Liver (tissue), 8 donors: ENCODE measurements at regions not wholly inside any gene's neighbourhood (a gene's known extent, or its start where the extent isn't known, plus 50 kb on each side); places are given as distances from the start of the nearest gene placed in this dataset.

Experiments
- DNase-seq: peaks from one replicate; pipeline ENCODE4 v3.0.0-alpha.2; 2017; ENCODE audit warnings: low spot score
- H3K27ac ChIP-seq, 2 donors: one replicate each; pipeline ENCODE4 v1.7.0; 2013; ENCODE audit warnings: inconsistent platforms in 2 of 2, low read length in 2 of 2, control low read depth in 1 of 2, low read depth in 1 of 2, mild to moderate bottlenecking in 1 of 2
- H3K27me3 ChIP-seq, 4 donors: one replicate each; pipeline versions ENCODE4 v1.6.1 to v1.7.0; 2013; ENCODE audit warnings: low read length in 3 of 4, inconsistent platforms in 1 of 4, mild to moderate bottlenecking in 1 of 4, moderate library complexity in 1 of 4; ENCODE audit not compliant: control insufficient read depth in 4 of 4, insufficient read depth in 4 of 4
- H3K36me3 ChIP-seq, 4 donors: one replicate each; pipeline versions ENCODE4 v1.6.1 to v1.7.0; 2013; ENCODE audit warnings: low read length in 3 of 4, mild to moderate bottlenecking in 3 of 4, low read depth in 1 of 4, moderate library complexity in 1 of 4; ENCODE audit not compliant: control insufficient read depth in 4 of 4, insufficient read depth in 3 of 4
- H3K4me1 ChIP-seq, 4 donors: one replicate each; pipeline versions ENCODE4 v1.6.1 to v1.7.0; 2013; ENCODE audit warnings: low read length in 3 of 4, mild to moderate bottlenecking in 3 of 4, moderate library complexity in 1 of 4; ENCODE audit not compliant: control insufficient read depth in 4 of 4, insufficient read depth in 4 of 4
- H3K4me3 ChIP-seq, 3 donors: one replicate each; pipeline versions ENCODE4 v1.6.1 to v1.7.0; 2013; ENCODE audit warnings: low read length in 3 of 3, control low read depth in 1 of 3, low read depth in 1 of 3, mild to moderate bottlenecking in 1 of 3
- H3K9ac ChIP-seq, 2 donors: one replicate each; pipeline ENCODE4 v1.7.0; 2013; ENCODE audit warnings: low read length in 2 of 2, mild to moderate bottlenecking in 2 of 2, moderate library complexity in 2 of 2, control low read depth in 1 of 2, low read depth in 1 of 2
- H3K9me3 ChIP-seq, 4 donors: one replicate each; pipeline versions ENCODE4 v1.6.1 to v1.7.0; 2013; ENCODE audit warnings: low read length in 3 of 4; ENCODE audit not compliant: control insufficient read depth in 4 of 4
- ATF3 ChIP-seq: IDR thresholded peaks from 2 replicates; pipeline ENCODE4 v1.6.1; 2016; ENCODE audit warnings: antibody characterized with exemption
- CTCF ChIP-seq: fragments of 150-350 bp; IDR thresholded peaks from 2 replicates; pipeline ENCODE4 v1.5.1; 2017; ENCODE audit warnings: improper control_type of control experiment, low read depth, low read length; ENCODE audit not compliant: missing input control
- EGR1 ChIP-seq, 2 donors: IDR thresholded peaks; 2 replicates each; pipeline ENCODE4 v1.6.1; 2016 to 2018; ENCODE audit warnings: antibody characterized with exemption in 2 of 2, low read depth in 2 of 2
- FOXA1 ChIP-seq: IDR thresholded peaks from 2 replicates; pipeline ENCODE4 v1.6.1; 2016; ENCODE audit warnings: antibody characterized with exemption
- FOXA2 ChIP-seq: IDR thresholded peaks from 2 replicates; pipeline ENCODE4 v1.6.1; 2016; ENCODE audit warnings: antibody characterized with exemption
- GABPA ChIP-seq, 2 donors: IDR thresholded peaks in 1 of 2; conservative IDR thresholded peaks in 1 of 2; 2 replicates each; pipeline ENCODE4 v1.6.1; 2016; ENCODE audit warnings: antibody characterized with exemption in 2 of 2, mild to moderate bottlenecking in 1 of 2, moderate library complexity in 1 of 2
- HNF4A ChIP-seq, 2 donors: conservative IDR thresholded peaks; 2 replicates each; pipeline ENCODE4 v1.6.1; 2016; ENCODE audit warnings: antibody characterized with exemption in 2 of 2, mild to moderate bottlenecking in 2 of 2
- HNF4G ChIP-seq: IDR thresholded peaks from 2 replicates; pipeline ENCODE4 v1.6.1; 2016; ENCODE audit warnings: antibody characterized with exemption
- JUND ChIP-seq, 2 donors: IDR thresholded peaks; 2 replicates each; pipeline ENCODE4 v1.6.1; 2016; ENCODE audit warnings: antibody characterized with exemption in 2 of 2
- NR2F2 ChIP-seq: IDR thresholded peaks from 2 replicates; pipeline ENCODE4 v1.6.1; 2016; ENCODE audit warnings: antibody characterized with exemption
- RAD21 ChIP-seq, 2 donors: IDR thresholded peaks; 2 replicates each; pipeline ENCODE4 v1.6.1; 2016; ENCODE audit warnings: antibody characterized with exemption in 2 of 2, mild to moderate bottlenecking in 2 of 2
- RXRA ChIP-seq, 2 donors: IDR thresholded peaks; 2 replicates each; pipeline ENCODE4 v1.6.1; 2017 to 2018; ENCODE audit warnings: antibody characterized with exemption in 2 of 2, mild to moderate bottlenecking in 1 of 2
- SP1 ChIP-seq: IDR thresholded peaks from 2 replicates; pipeline ENCODE4 v1.6.1; 2018; ENCODE audit warnings: antibody characterized with exemption, mild to moderate bottlenecking
- TAF1 ChIP-seq: conservative IDR thresholded peaks from 2 replicates; pipeline ENCODE4 v1.6.1; 2016; ENCODE audit warnings: antibody characterized with exemption, mild to moderate bottlenecking
- YY1 ChIP-seq: IDR thresholded peaks from 2 replicates; pipeline ENCODE4 v1.6.1; 2016; ENCODE audit warnings: antibody characterized with exemption, mild to moderate bottlenecking
- ZBTB33 ChIP-seq: IDR thresholded peaks from 2 replicates; pipeline ENCODE4 v1.6.1; 2016; ENCODE audit warnings: antibody characterized with exemption
- WGBS: extraction: QIAGEN DNeasy Blood & Tissue Kit; methylation state at CpG from one replicate; pipeline ENCODE4 v1.1.7; 2013; 5-methylcytosine and 5-hydroxymethylcytosine counted together
- donor health status: healthy.
- donor health status: healthy.
- donor health status: healthy.
- donor health status: healthy.
- donor health status: healthy.

GRCh38 chr12:77237896-77238295 is 172.5 kb upstream of the E2F7 start:
- Histone ChIP-seq H3K36me3 (no peaks in the 10 kb centered on the region), H3K27me3 (no peaks in the 10 kb centered on the region), H3K4me1 (no peaks in the 10 kb centered on the region), H3K9ac (no peak overlapping the region), H3K27ac (no peak overlapping the region), H3K4me3 (no peak overlapping the region), H3K9me3 (no peaks in the 10 kb centered on the region)
- no peak for TF ChIP-seq EGR1 (IDR thresholded peaks at IDR 0.05; ENCODE audit: low read depth in 2 of 2)
- no peak for TF ChIP-seq RAD21 (IDR thresholded peaks at IDR 0.05)
- no peak for TF ChIP-seq JUND (IDR thresholded peaks at IDR 0.05)
- DNase-seq: no peak
- 100% methylated on average over 1 of the region's 1 CpG for WGBS

- H3K9me3 ChIP-seq: no peaks in the 10 kb centered on the region
- H3K9ac ChIP-seq: no peak overlapping the region
- DNase-seq: no peak
- TF ChIP-seq RXRA (IDR thresholded peaks at IDR 0.05) (no peak), JUND (IDR thresholded peaks at IDR 0.05) (no peak), TAF1 (no peak), GABPA (IDR thresholded peaks at IDR 0.05 in 1 of 2, conservative IDR thresholded peaks at IDR 0.05 in 1 of 2) (no peak), HNF4A (conservative IDR thresholded peaks at IDR 0.05) (no peak), CTCF (no peak)
- H3K36me3 ChIP-seq: no peaks in the 10 kb centered on the region
- H3K4me3 ChIP-seq: no peak overlapping the region
- H3K27ac ChIP-seq: no peak overlapping the region
- H3K4me1 ChIP-seq: no peaks in the 10 kb centered on the region
- no peaks in the 10 kb centered on the region for H3K27me3 ChIP-seq
These were observed 170.7 kb upstream of the E2F7 start for GRCh38 chr12:77236066-77236465.

GRCh38 chr12:77232045-77232444 is 166.7 kb upstream of the E2F7 start:
- H3K9me3 ChIP-seq: no peaks in the 10 kb centered on the region
- no peaks in the 10 kb centered on the region for H3K27me3 ChIP-seq
- H3K4me1 ChIP-seq: no peaks in the 10 kb centered on the region
- no peaks in the 10 kb centered on the region for H3K36me3 ChIP-seq
- no peak overlapping the region for H3K9ac ChIP-seq
- no peak overlapping the region for H3K4me3 ChIP-seq
- WGBS: 69% methylated on average over 1 of the region's 1 CpG
- DNase-seq: no peak
- no peak overlapping the region for H3K27ac ChIP-seq
- TF ChIP-seq NR2F2: no peak
- no peak for TF ChIP-seq CTCF
- no peak for TF ChIP-seq GABPA (IDR thresholded peaks at IDR 0.05 in 1 of 2, conservative IDR thresholded peaks at IDR 0.05 in 1 of 2)
- no peak for TF ChIP-seq EGR1 (IDR thresholded peaks at IDR 0.05; ENCODE audit: low read depth in 2 of 2)
- no peak for TF ChIP-seq SP1
- no peak for TF ChIP-seq TAF1
- no peak for TF ChIP-seq FOXA2
- no peak for TF ChIP-seq HNF4A (conservative IDR thresholded peaks at IDR 0.05)
- TF ChIP-seq ZBTB33: no peak
- no peak for TF ChIP-seq FOXA1
- TF ChIP-seq ATF3: no peak
- no peak for TF ChIP-seq RXRA (IDR thresholded peaks at IDR 0.05)
- TF ChIP-seq YY1: no peak
- TF ChIP-seq HNF4G: no peak
